ENCODE measurements at regions not wholly inside any gene's neighbourhood (a gene's known extent, or its start where the extent isn't known, plus 50 kb on each side); places are given as distances from the start of the nearest gene placed in this dataset.

GRCh38 chr1:83813576-83813975, 185.4 kb downstream of the TTLL7 start:
- no peak for TF ChIP-seq CTCF (IDR thresholded peaks at IDR 0.05; ENCODE audit: borderline replicate concordance)
- H3K27me3 ChIP-seq (ENCODE audit: low read depth): no peaks in the 10 kb centered on the region

GRCh38 chr1:83810144-83810543, 188.8 kb downstream of the TTLL7 start:
- no peak for DNase-seq
- no peaks in the 10 kb centered on the region for H3K27me3 ChIP-seq (ENCODE audit: low read depth)
- no peaks in the 10 kb centered on the region for H3K36me3 ChIP-seq
- H3K4me3 ChIP-seq: no peak overlapping the region
- H3K27ac ChIP-seq (replicated peaks): no peak overlapping the region
- peaks cover 1% of the 10 kb centered on the region for H3K4me1 ChIP-seq
- intact Hi-C loops (cut with micrococcal nuclease): no loop called here
- TF ChIP-seq CTCF (IDR thresholded peaks at IDR 0.05; ENCODE audit: borderline replicate concordance): no peak
- H3K9me3 ChIP-seq (replicated peaks): no peaks in the 10 kb centered on the region

More at GRCh38 chr1:83813576-83813975, 185.4 kb downstream of the TTLL7 start:
- DNase-seq: no peak
- intact Hi-C loops (cut with micrococcal nuclease): no loop called here
- Histone ChIP-seq H3K27ac (replicated peaks) (no peak overlapping the region), H3K4me1 (peaks cover 8% of the 10 kb centered on the region), H3K36me3 (no peaks in the 10 kb centered on the region), H3K4me3 (no peak overlapping the region), H3K9me3 (replicated peaks) (no peaks in the 10 kb centered on the region)

DNA sequence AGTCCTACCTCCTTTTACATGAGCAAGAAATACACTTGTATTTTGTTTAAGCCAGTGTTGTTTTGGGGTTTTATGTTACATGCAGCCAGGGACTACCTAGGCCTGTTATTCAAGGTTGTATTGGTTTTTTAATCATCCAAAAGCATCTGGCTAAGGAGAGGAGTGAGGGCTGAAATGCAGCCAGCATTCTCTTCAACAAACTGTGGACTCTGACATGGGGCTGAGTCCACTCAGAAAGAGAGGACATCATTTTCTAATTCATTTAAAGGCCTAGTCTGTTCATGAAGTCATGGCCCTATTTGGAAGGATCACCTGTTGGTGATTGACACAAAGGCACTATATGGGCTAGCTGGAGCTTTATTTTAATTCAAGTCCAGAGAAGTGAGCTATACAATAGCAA, 190.4 kb downstream of the TTLL7 start:
- no peaks in the 10 kb centered on the region for H3K27me3 ChIP-seq (ENCODE audit: low read depth)
- H3K4me3 ChIP-seq: no peak overlapping the region
- no peak for DNase-seq
- no peak for TF ChIP-seq CTCF (IDR thresholded peaks at IDR 0.05; ENCODE audit: borderline replicate concordance)
- no peaks in the 10 kb centered on the region for H3K36me3 ChIP-seq
- intact Hi-C loops (cut with micrococcal nuclease): no loop called here
- no peaks in the 10 kb centered on the region for H3K4me1 ChIP-seq
- no peaks in the 10 kb centered on the region for H3K9me3 ChIP-seq (replicated peaks)
- H3K27ac ChIP-seq (replicated peaks): no peak overlapping the region

- DNase-seq: no peak
- Histone ChIP-seq H3K9me3 (replicated peaks) (no peaks in the 10 kb centered on the region), H3K27me3 (ENCODE audit: low read depth) (no peaks in the 10 kb centered on the region), H3K36me3 (no peaks in the 10 kb centered on the region), H3K4me3 (no peak overlapping the region), H3K4me1 (peaks cover 2% of the 10 kb centered on the region), H3K27ac (replicated peaks) (no peak overlapping the region)
- no peak for TF ChIP-seq CTCF (IDR thresholded peaks at IDR 0.05; ENCODE audit: borderline replicate concordance)
- intact Hi-C loops (cut with micrococcal nuclease): no loop called here
Observed at GRCh38 chr1:83807821-83808220, 191.1 kb downstream of the TTLL7 start.

DNA sequence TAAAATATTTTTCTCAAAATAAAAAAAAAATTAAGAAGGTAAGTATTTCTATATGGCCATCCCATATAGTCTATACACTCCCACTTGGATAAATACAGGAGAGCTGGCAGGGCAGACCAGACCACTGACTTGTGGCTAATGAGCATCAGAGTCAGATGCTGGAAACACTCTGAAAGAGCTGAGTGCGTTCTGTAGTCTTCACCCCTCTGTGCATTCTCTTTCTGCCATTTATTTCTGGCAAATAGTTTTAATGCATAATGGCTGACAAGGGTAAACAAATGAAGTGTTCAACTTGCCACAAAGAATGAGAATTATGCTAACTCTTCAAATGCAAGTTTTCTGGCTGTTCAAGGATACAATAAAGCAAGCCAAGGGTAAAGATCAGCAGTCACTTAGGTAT, 191.7 kb downstream of the TTLL7 start:
- Histone ChIP-seq H3K36me3 (no peaks in the 10 kb centered on the region), H3K27ac (replicated peaks) (no peak overlapping the region), H3K4me1 (peaks cover 6% of the 10 kb centered on the region), H3K9me3 (replicated peaks) (no peaks in the 10 kb centered on the region), H3K27me3 (ENCODE audit: low read depth) (no peaks in the 10 kb centered on the region), H3K4me3 (no peak overlapping the region)
- TF ChIP-seq CTCF (IDR thresholded peaks at IDR 0.05; ENCODE audit: borderline replicate concordance): no peak
- no peak for DNase-seq
- intact Hi-C loops (cut with micrococcal nuclease): no loop called here

DNA sequence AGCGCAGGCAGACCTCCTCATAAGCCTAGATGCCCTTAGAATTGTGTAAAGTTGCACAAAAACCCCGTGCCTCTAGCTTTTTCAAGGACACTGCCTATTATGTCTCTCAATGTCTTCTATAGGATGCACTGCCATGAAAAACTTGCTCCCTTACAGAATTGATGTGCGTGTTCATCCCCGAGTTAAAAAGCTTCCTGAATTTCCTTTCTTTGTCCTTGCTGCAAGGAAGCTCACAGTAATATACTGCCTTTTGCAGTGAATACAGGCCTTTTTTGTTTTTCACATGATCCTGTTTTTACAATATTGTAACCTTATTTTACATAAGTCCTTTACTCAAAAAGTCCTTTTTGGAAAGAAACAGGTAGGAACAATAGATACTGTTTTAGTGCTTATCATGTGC, 193.0 kb downstream of the TTLL7 start:
- intact Hi-C loops (cut with micrococcal nuclease): no loop called here
- Histone ChIP-seq H3K27ac (replicated peaks) (no peak overlapping the region), H3K4me1 (peaks cover 17% of the 10 kb centered on the region), H3K36me3 (no peaks in the 10 kb centered on the region), H3K4me3 (no peak overlapping the region), H3K9me3 (replicated peaks) (no peaks in the 10 kb centered on the region), H3K27me3 (ENCODE audit: low read depth) (no peaks in the 10 kb centered on the region)
- no peak for TF ChIP-seq CTCF (IDR thresholded peaks at IDR 0.05; ENCODE audit: borderline replicate concordance)
- no peak for DNase-seq

All from left ventricle myocardium inferior (tissue), 1 donor.